Right ventricle myocardium inferior (tissue), 1 donor: ENCODE measurements at regions not wholly inside any gene's neighbourhood (a gene's known extent, or its start where the extent isn't known, plus 50 kb on each side); places are given as distances from the start of the nearest gene placed in this dataset.
"Not testable (repeated sequence)": the region's sequence is repeated elsewhere in the genome, so short reads cannot be mapped to it uniquely, and the experiment has no call there.

ENCODE experiments used
- ATAC-seq: fragments of 200-7000 bp; cut with Tn5 transposase; one replicate; pipeline ENCODE4 v1.9.1; 2020; ENCODE audit warnings: mild to moderate bottlenecking, moderate library complexity
- DNase-seq: peaks from one replicate; pipeline ENCODE4 v3.0.0; 2021; ENCODE audit errors: missing footprints
- intact Hi-C: fragments of 100-400 bp; cut with DNase I; formaldehyde crosslinking; loops from one replicate; pipeline ENCODE4 v1.11.0; 2022
- donor health status: DM: no; HTN: yes; CAD: no; lungs with severe emphysema.

GRCh38 chr21:43284238-43284637, 115.4 kb downstream of the CRYAA start:
- intact Hi-C loops = no loop called here
- DNase-seq (no peak), ATAC-seq (no peak)

GRCh38 chr21:43283925-43284221, 115.1 kb downstream of the CRYAA start:
- ATAC-seq, DNase-seq, intact Hi-C loops: not testable (repeated sequence)

GRCh38 chr21:43283136-43283924, 114.5 kb downstream of the CRYAA start:
- ATAC-seq (no peak), DNase-seq (peak; percentile 51)
- intact Hi-C loops = no loop called here

- intact Hi-C loops = no loop called here
- DNase-seq (peak; percentile 67), ATAC-seq (no peak)
Measured at GRCh38 chr21:43282358-43283120, 113.7 kb downstream of the CRYAA start.

- DNase-seq (peak; percentile 32), ATAC-seq (no peak)
- intact Hi-C loops = no loop called here
Measured at GRCh38 chr21:43281661-43282357, 113.0 kb downstream of the CRYAA start.

GRCh38 chr21:43280949-43281633, 112.3 kb downstream of the CRYAA start:
- ATAC-seq (no peak), DNase-seq (peak; percentile 39)
- intact Hi-C loops = no loop called here

GRCh38 chr21:43279578-43279894, 110.7 kb downstream of the CRYAA start:
- DNase-seq = peak; percentile 16
- no peak for ATAC-seq
- intact Hi-C loops = no loop called here

GRCh38 chr21:43278766-43279577, 110.2 kb downstream of the CRYAA start:
- DNase-seq (peak; percentile 44), ATAC-seq (no peak)
- intact Hi-C loops = no loop called here

- intact Hi-C loops = no loop called here
- no peak for DNase-seq
- peak; percentile 14 for ATAC-seq
Measured at GRCh38 chr21:43278359-43278758, 109.6 kb downstream of the CRYAA start.

GRCh38 chr21:43277481-43278351, 108.9 kb downstream of the CRYAA start:
- DNase-seq = peak; percentile 72
- ATAC-seq = peak; percentile 94
- intact Hi-C loops = no loop called here

GRCh38 chr21:43276811-43277210, 108.0 kb downstream of the CRYAA start:
- peak; percentile 58 for DNase-seq
- no peak for ATAC-seq
- intact Hi-C loops = no loop called here

GRCh38 chr21:43275421-43276211, 106.8 kb downstream of the CRYAA start:
- intact Hi-C loops = no loop called here
- no peak for ATAC-seq
- peak; percentile 26 for DNase-seq

- no peak for ATAC-seq
- intact Hi-C loops = no loop called here
- DNase-seq = peak; percentile 37
Measured at GRCh38 chr21:43274946-43275310, 106.1 kb downstream of the CRYAA start.

GRCh38 chr21:43274022-43274945, 105.5 kb downstream of the CRYAA start:
- ATAC-seq = no peak
- intact Hi-C loops = no loop called here
- peak; percentile 48 for DNase-seq

GRCh38 chr21:43273708-43274021, 104.9 kb downstream of the CRYAA start:
- peak; percentile 33 for DNase-seq
- intact Hi-C loops = no loop called here
- no peak for ATAC-seq
